NT2/D1 (cell line): ENCODE measurements at regions not wholly inside any gene's neighbourhood (a gene's known extent, or its start where the extent isn't known, plus 50 kb on each side); places are given as distances from the start of the nearest gene placed in this dataset.

Experiments
- DNase-seq: peaks from one replicate; pipeline ENCODE4 v3.0.0-alpha.2; 2011; ENCODE audit warnings: low read depth, low spot score
- H3K27me3 ChIP-seq: 2 replicates; pipeline ENCODE4 v1.6.0; 2011; ENCODE audit warnings: mild to moderate bottlenecking; ENCODE audit not compliant: insufficient read length, insufficient read depth
- H3K36me3 ChIP-seq: 2 replicates; pipeline ENCODE4 v1.6.1; 2011; ENCODE audit warnings: mild to moderate bottlenecking, low read length, mixed read lengths; ENCODE audit not compliant: insufficient read depth, insufficient read length
- H3K4me1 ChIP-seq: 2 replicates; pipeline ENCODE4 v1.5.1; 2011; ENCODE audit not compliant: insufficient read depth, insufficient read length
- H3K4me3 ChIP-seq: 2 replicates; pipeline ENCODE4 v1.5.1; 2011; ENCODE audit warnings: low read depth; ENCODE audit not compliant: insufficient read length
- H3K9ac ChIP-seq: 2 replicates; pipeline ENCODE4 v1.6.0; 2011; ENCODE audit warnings: low read depth; ENCODE audit not compliant: insufficient read length
- H3K9me3 ChIP-seq: 2 replicates; pipeline ENCODE4 v1.5.1; 2011; ENCODE audit warnings: mild to moderate bottlenecking, low read length; ENCODE audit not compliant: insufficient read depth
- SUZ12 ChIP-seq: IDR thresholded peaks from 2 replicates; pipeline ENCODE4 v1.6.1; 2011; ENCODE audit not compliant: insufficient read length, insufficient read depth; ENCODE audit errors: extremely low read depth
- YY1 ChIP-seq: IDR thresholded peaks from 2 replicates; pipeline ENCODE4 v1.6.1; 2011; ENCODE audit not compliant: insufficient read length, insufficient read depth
- ZNF274 ChIP-seq: IDR thresholded peaks from 2 replicates; pipeline ENCODE4 v1.6.1; 2011; ENCODE audit warnings: mild to moderate bottlenecking, low read depth, low read length

GRCh38 chr4:160611181-160611580, 1508.3 kb downstream of the RAPGEF2 start:
- no peaks in the 10 kb centered on the region for H3K9me3 ChIP-seq
- no peaks in the 10 kb centered on the region for H3K27me3 ChIP-seq
- no peak for TF ChIP-seq ZNF274
- no peak for TF ChIP-seq SUZ12
- TF ChIP-seq YY1 = no peak
- H3K4me1 ChIP-seq = no peaks in the 10 kb centered on the region
- DNase-seq = no peak
- H3K4me3 ChIP-seq = no peak overlapping the region
- no peak overlapping the region for H3K9ac ChIP-seq
- H3K36me3 ChIP-seq = no peaks in the 10 kb centered on the region

- H3K27me3 ChIP-seq = no peaks in the 10 kb centered on the region
- H3K36me3 ChIP-seq = no peaks in the 10 kb centered on the region
- H3K9me3 ChIP-seq = no peaks in the 10 kb centered on the region
- TF ChIP-seq YY1 (no peak), SUZ12 (no peak), ZNF274 (no peak)
- DNase-seq = no peak
- H3K4me1 ChIP-seq = no peaks in the 10 kb centered on the region
- H3K4me3 ChIP-seq = no peak overlapping the region
- no peak overlapping the region for H3K9ac ChIP-seq
Observed at GRCh38 chr4:160631044-160631443, 1528.2 kb downstream of the RAPGEF2 start.

DNA sequence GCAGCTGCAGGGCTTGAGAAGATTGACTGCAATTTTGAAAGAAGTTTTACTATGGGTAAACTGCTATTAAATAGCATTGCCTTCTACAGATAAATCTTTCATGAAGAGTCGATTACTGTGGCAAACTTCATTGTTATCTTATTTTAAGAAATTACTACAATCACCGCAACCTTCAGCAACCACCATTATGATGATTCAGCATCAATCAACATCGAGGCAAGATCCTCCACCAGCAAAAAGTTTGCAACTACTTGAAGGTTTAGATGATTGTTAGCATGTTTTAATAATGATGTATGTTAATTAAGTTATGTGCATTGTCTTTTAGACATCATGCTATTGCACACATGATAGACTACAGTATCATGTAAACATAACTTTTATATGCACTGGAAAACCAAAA, 1511.0 kb downstream of the FSTL5 start:
- H3K27me3 ChIP-seq = no peaks in the 10 kb centered on the region
- TF ChIP-seq ZNF274 (no peak), SUZ12 (no peak), YY1 (no peak)
- H3K36me3 ChIP-seq = no peaks in the 10 kb centered on the region
- no peaks in the 10 kb centered on the region for H3K9me3 ChIP-seq
- H3K4me3 ChIP-seq = no peak overlapping the region
- H3K4me1 ChIP-seq = no peaks in the 10 kb centered on the region
- DNase-seq = no peak
- no peak overlapping the region for H3K9ac ChIP-seq

GRCh38 chr4:160675550-160675949, 1488.2 kb downstream of the FSTL5 start:
- no peak overlapping the region for H3K9ac ChIP-seq
- H3K36me3 ChIP-seq = no peaks in the 10 kb centered on the region
- no peaks in the 10 kb centered on the region for H3K4me1 ChIP-seq
- H3K4me3 ChIP-seq = no peak overlapping the region
- DNase-seq = no peak
- TF ChIP-seq YY1 (no peak), ZNF274 (no peak), SUZ12 (no peak)
- H3K9me3 ChIP-seq = no peaks in the 10 kb centered on the region
- H3K27me3 ChIP-seq = no peaks in the 10 kb centered on the region

GRCh38 chr4:160685729-160686128, 1478.1 kb downstream of the FSTL5 start:
- no peak for DNase-seq
- Histone ChIP-seq H3K4me1 (no peaks in the 10 kb centered on the region), H3K36me3 (no peaks in the 10 kb centered on the region), H3K9ac (no peak overlapping the region), H3K27me3 (no peaks in the 10 kb centered on the region), H3K9me3 (no peaks in the 10 kb centered on the region), H3K4me3 (no peak overlapping the region)
- TF ChIP-seq SUZ12 (no peak), YY1 (no peak), ZNF274 (no peak)

DNA sequence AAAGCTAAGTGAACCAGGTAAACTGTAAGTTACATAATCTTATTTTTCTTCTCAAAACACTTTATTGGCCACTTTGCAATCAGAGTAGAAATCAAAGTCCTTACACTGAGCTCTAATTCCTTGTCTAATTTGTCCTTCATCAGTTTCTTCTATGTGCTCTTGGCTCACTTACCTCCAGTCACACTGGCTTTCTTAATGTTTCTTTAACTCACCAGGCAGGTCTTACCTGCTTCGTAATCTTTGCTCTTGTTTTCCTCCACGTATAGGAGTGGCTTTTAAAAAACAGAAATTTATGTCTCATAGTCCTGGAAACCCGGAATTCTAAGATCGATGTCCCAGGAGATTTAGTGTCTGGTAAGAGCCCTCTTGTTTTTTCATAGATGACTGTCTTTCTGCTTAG, 1462.1 kb downstream of the FSTL5 start:
- Histone ChIP-seq H3K36me3 (no peaks in the 10 kb centered on the region), H3K4me3 (no peak overlapping the region), H3K9me3 (no peaks in the 10 kb centered on the region), H3K9ac (no peak overlapping the region), H3K27me3 (no peaks in the 10 kb centered on the region), H3K4me1 (no peaks in the 10 kb centered on the region)
- TF ChIP-seq YY1 (no peak), ZNF274 (no peak), SUZ12 (no peak)
- no peak for DNase-seq

DNA sequence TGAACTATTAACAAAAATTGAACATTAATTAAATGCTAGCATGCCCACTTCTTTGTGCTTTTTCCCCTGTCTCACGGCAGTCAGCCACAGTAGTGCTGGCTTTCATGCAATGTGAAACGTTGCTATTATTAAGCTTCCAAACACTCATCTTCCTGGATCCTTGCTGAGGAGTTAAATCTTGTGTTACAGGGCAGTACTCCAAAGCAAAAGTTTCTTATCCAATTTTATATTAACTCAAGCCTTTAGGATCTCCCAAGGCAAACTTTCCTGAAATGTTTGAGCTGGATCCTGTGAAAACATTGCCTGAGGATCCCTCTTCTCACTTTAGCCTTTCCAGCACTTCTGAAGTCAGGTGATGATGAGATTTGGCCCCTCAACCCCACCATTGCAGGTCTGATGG, 1454.8 kb downstream of the FSTL5 start:
- H3K9me3 ChIP-seq = no peaks in the 10 kb centered on the region
- no peak for TF ChIP-seq ZNF274
- H3K9ac ChIP-seq = no peak overlapping the region
- no peaks in the 10 kb centered on the region for H3K36me3 ChIP-seq
- H3K4me3 ChIP-seq = no peak overlapping the region
- H3K27me3 ChIP-seq = no peaks in the 10 kb centered on the region
- no peaks in the 10 kb centered on the region for H3K4me1 ChIP-seq
- DNase-seq = no peak

DNA sequence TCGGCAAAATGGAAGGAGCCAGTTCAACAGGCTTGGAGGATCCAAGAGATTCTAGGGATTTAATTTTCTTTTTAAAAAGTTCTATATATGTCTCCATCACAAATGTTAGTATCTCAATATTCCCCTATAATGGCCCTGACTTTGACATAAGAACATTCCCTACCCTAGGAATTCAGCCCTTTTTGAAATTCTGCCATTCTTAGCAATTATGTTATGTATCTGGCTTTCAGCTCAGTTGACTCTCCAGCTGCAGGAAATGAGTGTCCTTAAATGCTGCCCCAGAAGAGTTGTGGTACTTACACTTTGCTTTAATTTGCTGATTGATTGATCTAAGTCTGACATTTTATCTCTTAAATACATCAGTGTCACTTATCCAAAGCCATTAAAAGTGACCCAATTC, 1454.3 kb downstream of the FSTL5 start:
- Histone ChIP-seq H3K9ac (no peak overlapping the region), H3K27me3 (no peaks in the 10 kb centered on the region), H3K4me3 (no peak overlapping the region), H3K4me1 (no peaks in the 10 kb centered on the region), H3K36me3 (no peaks in the 10 kb centered on the region), H3K9me3 (no peaks in the 10 kb centered on the region)
- no peak for DNase-seq
- TF ChIP-seq YY1 = no peak
